ENCODE measurements at regions not wholly inside any gene's neighbourhood (a gene's known extent, or its start where the extent isn't known, plus 50 kb on each side); places are given as distances from the start of the nearest gene placed in this dataset.
A peak's percentile ranks its signal among the peaks of the same experiment; 100 is the strongest.

DNA sequence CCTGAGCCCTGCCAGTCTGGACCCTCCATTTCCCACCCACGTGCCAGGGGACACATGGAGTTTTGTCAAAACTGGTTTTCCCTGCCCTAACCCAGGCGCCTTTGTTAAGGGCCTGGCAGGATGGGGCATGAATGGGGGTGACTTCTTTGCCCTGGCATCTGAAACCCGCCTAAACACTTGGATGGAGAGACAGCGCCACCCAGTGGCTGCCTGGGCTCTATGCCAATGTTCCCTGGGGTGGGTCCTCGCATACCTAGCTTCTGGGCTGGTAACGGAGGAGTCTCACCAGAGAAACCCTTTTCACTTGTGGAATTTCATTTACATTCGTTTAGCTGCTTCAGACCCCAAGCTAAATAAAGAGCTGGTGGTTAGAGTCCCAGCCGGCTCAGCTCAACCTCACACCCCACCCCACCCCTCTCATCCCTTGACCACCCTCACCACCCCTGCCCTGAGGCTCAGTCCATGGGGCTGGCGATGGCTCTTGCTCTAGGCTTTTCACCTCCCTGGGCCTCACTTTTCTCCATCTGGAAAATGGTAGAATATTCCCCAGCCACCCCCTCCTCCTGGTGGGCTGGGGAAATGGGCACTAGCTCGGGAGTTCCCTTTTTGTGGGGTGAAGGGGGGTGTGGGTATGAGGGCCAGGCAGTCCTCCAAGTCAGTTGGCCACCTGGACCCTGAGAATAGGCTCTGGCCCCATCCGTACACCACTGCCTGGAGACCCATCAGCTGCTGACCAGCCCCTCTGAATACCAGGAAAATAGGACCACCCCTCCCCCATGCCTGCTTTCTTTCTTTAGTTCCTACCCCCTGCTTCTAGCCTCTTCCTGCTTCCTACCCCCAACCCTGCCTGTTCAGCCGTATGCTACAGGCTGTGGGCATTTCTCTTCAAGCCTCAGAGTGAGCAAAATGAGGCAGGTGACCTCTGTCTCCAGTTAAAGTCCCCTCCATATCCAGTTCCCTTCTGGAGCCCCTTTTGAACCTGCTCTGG lies 57.1 kb upstream of the PJA1 start:
- Histone ChIP-seq H3K4me3 (no peak overlapping the region), H3K36me3 (no peaks in the 10 kb centered on the region), H3K27ac (no peak overlapping the region), H3K9me3 (no peaks in the 10 kb centered on the region), H3K4me1 (no peaks in the 10 kb centered on the region), H3K27me3 (peaks cover 0 to 3% (median 0%) of the 10 kb centered on the region in 3 donors)
- DNase-seq (peak; percentile 5 to 37), ATAC-seq (peak; percentile 39 to 55)
- in situ Hi-C loops (cut with MboI; ENCODE audit: low sequenced_read_pairs in 4 of 4) = no loop called here
- TF ChIP-seq, protein P1, sequence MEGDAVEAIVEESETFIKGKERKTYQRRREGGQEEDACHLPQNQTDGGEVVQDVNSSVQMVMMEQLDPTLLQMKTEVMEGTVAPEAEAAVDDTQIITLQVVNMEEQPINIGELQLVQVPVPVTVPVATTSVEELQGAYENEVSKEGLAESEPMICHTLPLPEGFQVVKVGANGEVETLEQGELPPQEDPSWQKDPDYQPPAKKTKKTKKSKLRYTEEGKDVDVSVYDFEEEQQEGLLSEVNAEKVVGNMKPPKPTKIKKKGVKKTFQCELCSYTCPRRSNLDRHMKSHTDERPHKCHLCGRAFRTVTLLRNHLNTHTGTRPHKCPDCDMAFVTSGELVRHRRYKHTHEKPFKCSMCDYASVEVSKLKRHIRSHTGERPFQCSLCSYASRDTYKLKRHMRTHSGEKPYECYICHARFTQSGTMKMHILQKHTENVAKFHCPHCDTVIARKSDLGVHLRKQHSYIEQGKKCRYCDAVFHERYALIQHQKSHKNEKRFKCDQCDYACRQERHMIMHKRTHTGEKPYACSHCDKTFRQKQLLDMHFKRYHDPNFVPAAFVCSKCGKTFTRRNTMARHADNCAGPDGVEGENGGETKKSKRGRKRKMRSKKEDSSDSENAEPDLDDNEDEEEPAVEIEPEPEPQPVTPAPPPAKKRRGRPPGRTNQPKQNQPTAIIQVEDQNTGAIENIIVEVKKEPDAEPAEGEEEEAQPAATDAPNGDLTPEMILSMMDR (IDR thresholded peaks at IDR 0.05 in 4 of 5, conservative IDR thresholded peaks at IDR 0.05 in 1 of 5) = peak; percentile 51 to 76 (median 71)
- TF ChIP-seq POLR2A (IDR thresholded peaks at IDR 0.05) = no peak
- intact Hi-C loops (cut with DNase I; ENCODE audit: low total_unique reads) = loop anchor here (1.0 kb wide), 1 partner anchor 128 kb away; no protein-coding TSS in a partner anchor

DNA sequence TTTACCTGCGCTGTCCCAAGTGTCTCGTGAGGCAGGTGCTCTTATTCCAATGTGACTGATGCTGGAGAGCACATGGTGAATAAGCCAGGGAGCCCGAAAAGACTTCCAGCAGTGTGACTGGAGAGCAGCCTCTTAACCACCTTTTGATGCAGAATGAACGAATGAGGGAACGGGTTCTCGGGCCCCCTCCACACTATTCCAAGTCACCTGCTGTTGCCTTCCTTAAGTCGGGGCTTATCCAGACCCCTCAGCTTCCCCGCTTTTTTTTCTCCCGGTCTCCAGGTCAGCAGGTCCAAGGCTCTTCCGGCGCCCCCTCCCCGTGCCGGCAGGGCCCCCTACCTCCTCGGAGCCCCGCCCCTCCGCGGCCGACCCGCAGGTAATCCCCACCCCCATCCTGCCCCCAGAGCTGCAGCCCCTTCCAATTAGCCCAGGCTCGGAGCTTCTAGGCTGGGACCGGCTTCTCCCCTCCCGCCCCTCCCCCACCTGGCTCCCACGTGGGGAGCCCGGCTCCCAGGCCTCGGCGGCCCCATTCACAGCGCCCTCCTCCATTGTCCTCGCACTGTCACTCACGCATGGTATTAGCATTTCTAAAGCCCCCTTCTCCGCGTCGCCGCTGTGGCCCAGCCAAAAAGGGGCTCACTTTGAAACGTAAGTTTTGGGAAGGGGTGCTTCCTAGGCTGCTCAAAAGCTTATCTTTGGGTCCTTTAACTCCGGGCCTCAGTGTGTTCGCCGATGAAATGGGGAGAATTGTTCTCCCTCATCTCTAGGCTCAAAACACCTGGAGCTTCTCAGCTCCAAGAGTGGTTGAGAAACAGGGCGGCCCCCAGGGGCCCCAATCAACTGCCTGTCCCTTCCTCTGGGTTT lies 56.2 kb upstream of the PJA1 start:
- no peak for ATAC-seq
- peaks cover 0 to 3% (median 0%) of the 10 kb centered on the region in 3 donors for H3K27me3 ChIP-seq
- no peak overlapping the region for H3K27ac ChIP-seq
- no peak for TF ChIP-seq POLR2A (IDR thresholded peaks at IDR 0.05)
- TF ChIP-seq, protein P1 (IDR thresholded peaks at IDR 0.05 in 4 of 5, conservative IDR thresholded peaks at IDR 0.05 in 1 of 5) = no peak
- in situ Hi-C loops (cut with MboI; ENCODE audit: low sequenced_read_pairs in 4 of 4) (no loop called here), intact Hi-C loops (cut with DNase I; ENCODE audit: low total_unique reads) (loop anchor here (1.0 kb wide), 1 partner anchor 127 kb away; no protein-coding TSS in a partner anchor)
- no peaks in the 10 kb centered on the region for H3K9me3 ChIP-seq
- H3K4me1 ChIP-seq = no peaks in the 10 kb centered on the region
- no peak for DNase-seq
- H3K4me3 ChIP-seq = no peak overlapping the region
- no peaks in the 10 kb centered on the region for H3K36me3 ChIP-seq

DNA sequence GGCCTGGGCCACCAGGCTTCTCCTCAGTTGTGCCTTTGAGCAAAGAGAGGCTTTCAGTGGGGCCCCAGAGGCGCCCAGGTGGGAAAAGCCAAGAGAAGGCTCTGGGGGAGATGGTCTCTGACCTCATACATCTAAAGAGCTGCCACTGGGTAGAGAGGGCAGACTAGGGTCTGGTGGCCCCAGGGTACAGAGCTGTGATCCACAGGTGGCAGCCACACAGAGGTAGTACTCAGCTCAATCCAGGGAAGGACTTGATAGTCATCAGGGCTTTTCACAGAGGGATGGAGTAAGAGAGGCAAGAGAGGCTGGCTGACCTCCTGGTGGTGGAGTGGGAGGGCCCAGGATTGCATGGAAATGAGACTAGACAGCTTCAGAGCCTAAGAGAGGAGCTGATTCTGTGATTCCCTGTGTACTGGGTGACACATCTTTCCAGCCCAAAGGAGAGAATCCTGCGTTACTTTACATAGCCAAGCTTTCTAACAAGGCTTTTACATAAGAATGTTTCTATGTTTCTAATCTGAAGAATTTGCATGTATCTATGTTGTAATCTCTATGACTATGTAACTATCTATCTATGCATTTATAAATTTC lies 53.2 kb upstream of the PJA1 start:
- DNase-seq (no peak), ATAC-seq (no peak)
- intact Hi-C loops (cut with DNase I; ENCODE audit: low total_unique reads) = no loop called here
- H3K9me3 ChIP-seq = no peaks in the 10 kb centered on the region
- no peaks in the 10 kb centered on the region for H3K4me1 ChIP-seq
- peaks cover 0 to 3% (median 0%) of the 10 kb centered on the region in 3 donors for H3K27me3 ChIP-seq
- in situ Hi-C loops (cut with MboI; ENCODE audit: low sequenced_read_pairs in 4 of 4) = loop anchor here in 3 of 4 donors (5.0 to 10.0 kb wide), 3 partner anchors 124 to 396 kb away; partner anchors contain the start of gene EFNB1 (in 1 of the 3)
- no peaks in the 10 kb centered on the region for H3K36me3 ChIP-seq
- no peak for TF ChIP-seq POLR2A (IDR thresholded peaks at IDR 0.05)
- TF ChIP-seq, protein P1 (IDR thresholded peaks at IDR 0.05 in 4 of 5, conservative IDR thresholded peaks at IDR 0.05 in 1 of 5) = no peak
- no peak overlapping the region for H3K27ac ChIP-seq
- no peak overlapping the region for H3K4me3 ChIP-seq

DNA sequence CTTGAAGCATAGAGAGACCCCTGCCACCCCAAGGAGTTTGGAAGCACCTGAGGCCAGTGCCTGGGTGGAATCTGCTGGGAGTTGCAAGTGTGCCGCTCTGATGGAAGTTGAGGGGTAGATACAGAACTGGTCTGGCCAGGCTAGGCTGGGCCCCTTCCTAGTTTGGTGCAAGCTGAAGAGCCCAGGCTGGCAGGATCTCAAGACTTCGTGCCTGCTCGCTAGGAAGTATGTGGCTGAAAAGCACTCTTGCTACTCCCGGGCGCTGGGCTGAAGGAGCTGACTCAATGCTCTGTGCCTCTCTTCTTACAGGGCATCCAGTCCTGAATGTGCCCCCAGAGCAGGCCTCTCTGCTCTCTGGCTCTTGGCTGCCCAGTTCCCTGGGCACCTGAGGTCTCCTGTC lies 51.7 kb upstream of the PJA1 start:
- TF ChIP-seq, protein P1 (IDR thresholded peaks at IDR 0.05 in 4 of 5, conservative IDR thresholded peaks at IDR 0.05 in 1 of 5) = no peak
- no peak for TF ChIP-seq POLR2A (IDR thresholded peaks at IDR 0.05)
- in situ Hi-C loops (cut with MboI; ENCODE audit: low sequenced_read_pairs in 4 of 4) (loop anchor here in 3 of 4 donors (5.0 to 10.0 kb wide), 3 partner anchors 122 to 395 kb away; partner anchors contain the start of gene EFNB1 (in 1 of the 3)), intact Hi-C loops (cut with DNase I; ENCODE audit: low total_unique reads) (no loop called here)
- no peak for ATAC-seq
- DNase-seq = no peak
- peaks cover 0 to under 1% (median 0%) of the 10 kb centered on the region in 3 donors for H3K27me3 ChIP-seq
- H3K9me3 ChIP-seq = no peaks in the 10 kb centered on the region
- H3K4me1 ChIP-seq = no peaks in the 10 kb centered on the region
- H3K4me3 ChIP-seq = no peak overlapping the region
- no peak overlapping the region for H3K27ac ChIP-seq
- H3K36me3 ChIP-seq = no peaks in the 10 kb centered on the region

All from gastrocnemius medialis (tissue), 4 donors.